WTC11 (cell line): ENCODE measurements at regions not wholly inside any gene's neighbourhood (a gene's known extent, or its start where the extent isn't known, plus 50 kb on each side); places are given as distances from the start of the nearest gene placed in this dataset.

Source experiments
- ATAC-seq: fragments of 200-7000 bp; cut with Tn5 transposase; 2 replicates; pipeline ENCODE4 v1.10.0; 2021; ENCODE audit warnings: mild to moderate bottlenecking, moderate library complexity
- CTCF ChIA-PET: fragments of 300-600 bp; sonication (Branson Sonifier 250); formaldehyde crosslinking; loops from one replicate; lab custom pipeline; 2021; ENCODE audit warnings: antibody characterized with exemption; lab: Charles Lee
- POLR2A ChIA-PET: fragments of 350-600 bp; sonication (Branson Sonifier 250); formaldehyde crosslinking; loops from one replicate; lab custom pipeline; 2021; ENCODE audit warnings: antibody characterized with exemption; lab: Charles Lee
- DNase-seq: peaks from one replicate; pipeline ENCODE4 v3.0.0; 2021; ENCODE audit warnings: low spot score
- H3K27ac Mint-ChIP-seq: 2 replicates; pipeline ENCODE4 v1.8.0; 2021; ENCODE audit warnings: mixed read lengths
- H3K27me3 Mint-ChIP-seq: 2 replicates; pipeline ENCODE4 v1.8.0; 2021; ENCODE audit warnings: low read depth, mild to moderate bottlenecking, moderate library complexity, mixed read lengths
- H3K36me3 Mint-ChIP-seq: 2 replicates; pipeline ENCODE4 v1.8.0; 2021; ENCODE audit warnings: mixed read lengths
- H3K4me1 Mint-ChIP-seq: 2 replicates; pipeline ENCODE4 v1.8.0; 2022; ENCODE audit warnings: mixed read lengths
- H3K4me3 Mint-ChIP-seq: 2 replicates; pipeline ENCODE4 v1.8.0; 2021; ENCODE audit warnings: mild to moderate bottlenecking, moderate library complexity, mixed read lengths
- H3K9me3 Mint-ChIP-seq: 2 replicates; pipeline ENCODE4 v1.8.0; 2021; ENCODE audit warnings: mixed read lengths
- ARID4B ChIP-seq: sonication (generic); formaldehyde crosslinking; IDR thresholded peaks from 2 replicates; pipeline ENCODE4 v1.8.0; 2023; ENCODE audit warnings: missing genetic modification reagents, mild to moderate bottlenecking, borderline replicate concordance
- ATF6 ChIP-seq: sonication (generic); formaldehyde crosslinking; IDR thresholded peaks from 2 replicates; pipeline ENCODE4 v1.8.1; 2023; ENCODE audit warnings: mild to moderate bottlenecking, missing genetic modification reagents
- E2F4 ChIP-seq: sonication (generic); formaldehyde crosslinking; IDR thresholded peaks from 2 replicates; pipeline ENCODE4 v1.8.1; 2022; ENCODE audit warnings: low read depth, mild to moderate bottlenecking, moderate library complexity, missing genetic modification reagents, borderline replicate concordance
- ETV6 ChIP-seq: sonication (generic); formaldehyde crosslinking; IDR thresholded peaks from 2 replicates; pipeline ENCODE4 v1.8.1; 2022; ENCODE audit warnings: mild to moderate bottlenecking, missing genetic modification reagents
- GABPB1 ChIP-seq: sonication (generic); formaldehyde crosslinking; IDR thresholded peaks from 2 replicates; pipeline ENCODE4 v1.8.1; 2023; ENCODE audit warnings: mild to moderate bottlenecking, missing genetic modification reagents
- GTF2I ChIP-seq: fragments of 250-450 bp; sonication (Bioruptor Pico); conservative IDR thresholded peaks from 2 replicates; pipeline ENCODE4 v1.4.0; 2021; ENCODE audit warnings: mild to moderate bottlenecking
- IRF1 ChIP-seq: sonication (generic); formaldehyde crosslinking; IDR thresholded peaks from 2 replicates; pipeline ENCODE4 v1.8.0; 2023; ENCODE audit warnings: missing genetic modification reagents
- IRF2 ChIP-seq: sonication (generic); formaldehyde crosslinking; IDR thresholded peaks from 2 replicates; pipeline ENCODE4 v1.8.0; 2022; ENCODE audit warnings: low read depth, missing genetic modification reagents, borderline replicate concordance
- NR1H2 ChIP-seq: sonication (generic); formaldehyde crosslinking; IDR thresholded peaks from 2 replicates; pipeline ENCODE4 v1.9.0; 2021; ENCODE audit warnings: mild to moderate bottlenecking, moderate library complexity, missing genetic modification reagents
- OVOL2 ChIP-seq: fragments of 250-450 bp; sonication (Bioruptor Pico); IDR thresholded peaks from 2 replicates; pipeline ENCODE4 v1.9.0; 2021; ENCODE audit warnings: mild to moderate bottlenecking, borderline replicate concordance
- TP53 ChIP-seq: sonication (generic); formaldehyde crosslinking; IDR thresholded peaks from 2 replicates; pipeline ENCODE4 v1.8.1; 2023; ENCODE audit warnings: mild to moderate bottlenecking, missing genetic modification reagents
- ZNF425 ChIP-seq: fragments of 250-450 bp; sonication (Bioruptor Pico); conservative IDR thresholded peaks from 2 replicates; pipeline ENCODE4 v1.9.0; 2021; ENCODE audit warnings: mild to moderate bottlenecking
- ZNF512 ChIP-seq: sonication (generic); formaldehyde crosslinking; IDR thresholded peaks from 2 replicates; pipeline ENCODE4 v1.8.1; 2022; ENCODE audit warnings: missing genetic modification reagents, borderline replicate concordance

- Mint-ChIP-seq H3K27me3 (no peaks in the 10 kb centered on the region), H3K4me1 (0 out of 2 replicates have a peak, but pooled peaks cover 6% of the 10 kb centered on the region), H3K9me3 (peaks cover 4% of the 10 kb centered on the region), H3K36me3 (peaks cover 3% of the 10 kb centered on the region), H3K4me3 (no peak overlapping the region)
- POLR2A ChIA-PET, result no interaction called here
- no peak for TF ChIP-seq E2F4 (CRISPR knock-in tag)
- no peak for TF ChIP-seq ARID4B (CRISPR knock-in tag)
- TF ChIP-seq, all 79 proteins: peak for 0
- CTCF ChIA-PET, result no interaction called here
- H3K27ac Mint-ChIP-seq, result no peak overlapping the region
- ATAC-seq (no peak), DNase-seq (no peak)
Observed at GRCh38 chr6:77228279-77228678, 235.0 kb downstream of the HTR1B start.

- Mint-ChIP-seq H3K4me1 (peaks cover 3% of the 10 kb centered on the region; the same call in 1 of the 2 replicates), H3K27me3 (no peaks in the 10 kb centered on the region; the same call in 1 of the 2 replicates), H3K27ac (no peak overlapping the region), H3K9me3 (peaks cover 27% of the 10 kb centered on the region), H3K4me3 (no peak overlapping the region), H3K36me3 (peaks cover 14% of the 10 kb centered on the region)
- ChIA-PET POLR2A (no interaction called here), CTCF (no interaction called here)
- DNase-seq, result no peak
- TF ChIP-seq IRF2 (CRISPR knock-in tag) (no peak), ZNF425 (CRISPR knock-in tag) (no peak), ZNF512 (CRISPR knock-in tag) (no peak), NR1H2 (no peak), IRF1 (CRISPR knock-in tag) (no peak), GTF2I (no peak), GABPB1 (CRISPR knock-in tag) (no peak), OVOL2 (CRISPR knock-in tag) (no peak), TP53 (CRISPR knock-in tag) (no peak), ATF6 (CRISPR knock-in tag) (no peak), ETV6 (CRISPR knock-in tag) (no peak)
- no peak for ATAC-seq
Observed at GRCh38 chr6:77217896-77218295, 245.4 kb downstream of the HTR1B start.
